HEK293T (cell line): ENCODE measurements at regions not wholly inside any gene's neighbourhood (a gene's known extent, or its start where the extent isn't known, plus 50 kb on each side); places are given as distances from the start of the nearest gene placed in this dataset.

ENCODE experiments used
- CTCF ChIA-PET: fragments of 350-600 bp; formaldehyde crosslinking; extraction: SDS; loops from one replicate; lab custom pipeline; 2021; ENCODE audit warnings: antibody characterized with exemption, inconsistent platforms; lab: Yijun Ruan, JAX
- POLR2A ChIA-PET: fragments of 350-600 bp; formaldehyde crosslinking; extraction: SDS; loops from one replicate; lab custom pipeline; 2020; ENCODE audit warnings: antibody characterized with exemption, inconsistent platforms; lab: Yijun Ruan, JAX
- DNase-seq: peaks from one replicate; pipeline ENCODE4 v3.0.0; 2012; ENCODE audit warnings: mixed read lengths; ENCODE audit errors: extremely low spot score
- ARNT ChIP-seq: fragments of 450-650 bp; IDR thresholded peaks from 2 replicates; pipeline ENCODE4 v1.6.1; 2017; ENCODE audit warnings: mild to moderate bottlenecking
- BHLHE40 ChIP-seq: fragments of 450-650 bp; IDR thresholded peaks from 2 replicates; pipeline ENCODE4 v1.6.1; 2016; ENCODE audit warnings: mild to moderate bottlenecking, moderate library complexity, borderline replicate concordance
- CTBP1 ChIP-seq: fragments of 450-650 bp; IDR thresholded peaks from 2 replicates; pipeline ENCODE4 v1.6.1; 2016; ENCODE audit warnings: borderline replicate concordance
- ELF4 ChIP-seq: fragments of 450-650 bp; IDR thresholded peaks from 2 replicates; pipeline ENCODE4 v1.6.1; 2017; ENCODE audit warnings: antibody characterized with exemption
- FOXA1 ChIP-seq: fragments of 450-650 bp; IDR thresholded peaks from 2 replicates; pipeline ENCODE4 v1.6.1; 2016; ENCODE audit warnings: mild to moderate bottlenecking
- FOXK2 ChIP-seq: fragments of 450-650 bp; IDR thresholded peaks from 2 replicates; pipeline ENCODE4 v1.6.1; 2016; ENCODE audit warnings: mild to moderate bottlenecking
- FOXM1 ChIP-seq: fragments of 450-650 bp; IDR thresholded peaks from 2 replicates; pipeline ENCODE4 v1.6.1; 2017; ENCODE audit warnings: mild to moderate bottlenecking, borderline replicate concordance
- HDGF ChIP-seq: fragments of 450-650 bp; IDR thresholded peaks from 2 replicates; pipeline ENCODE4 v1.6.1; 2017; ENCODE audit warnings: antibody characterized with exemption, borderline replicate concordance
- L3MBTL2 ChIP-seq: fragments of 450-650 bp; conservative IDR thresholded peaks from 2 replicates; pipeline ENCODE4 v1.6.1; 2016; ENCODE audit warnings: mild to moderate bottlenecking
- LEF1 ChIP-seq: fragments of 450-650 bp; IDR thresholded peaks from 2 replicates; pipeline ENCODE4 v1.6.1; 2017; ENCODE audit warnings: mild to moderate bottlenecking, borderline replicate concordance
- NFRKB ChIP-seq: fragments of 450-650 bp; IDR thresholded peaks from 2 replicates; pipeline ENCODE4 v1.6.1; 2016; ENCODE audit warnings: mild to moderate bottlenecking, moderate library complexity
- SP1 ChIP-seq: fragments of 450-650 bp; IDR thresholded peaks from 2 replicates; pipeline ENCODE4 v1.6.1; 2017
- SUZ12 ChIP-seq: fragments of 450-650 bp; IDR thresholded peaks from 2 replicates; pipeline ENCODE4 v1.6.1; 2016; ENCODE audit warnings: mild to moderate bottlenecking
- TARDBP ChIP-seq: fragments of 450-650 bp; IDR thresholded peaks from 2 replicates; pipeline ENCODE4 v1.6.1; 2016
- ZNF384 ChIP-seq: fragments of 450-650 bp; IDR thresholded peaks from 2 replicates; pipeline ENCODE4 v1.6.1; 2016
- TF ChIP-seq, protein P1 (sequence below): fragments of 450-650 bp; IDR thresholded peaks from 2 replicates; pipeline ENCODE4 v1.6.1; 2016

GRCh38 chr6:93164781-93165180, 254.6 kb downstream of the EPHA7 start:
- TF ChIP-seq L3MBTL2 (no peak), LEF1 (no peak), SP1 (no peak), CTBP1 (no peak), ELF4 (no peak), ZNF384 (no peak), FOXA1 (no peak), FOXK2 (no peak), NFRKB (no peak), FOXM1 (no peak), HDGF (no peak), SUZ12 (no peak), BHLHE40 (no peak), ARNT (no peak)
- TF ChIP-seq, protein P1, sequence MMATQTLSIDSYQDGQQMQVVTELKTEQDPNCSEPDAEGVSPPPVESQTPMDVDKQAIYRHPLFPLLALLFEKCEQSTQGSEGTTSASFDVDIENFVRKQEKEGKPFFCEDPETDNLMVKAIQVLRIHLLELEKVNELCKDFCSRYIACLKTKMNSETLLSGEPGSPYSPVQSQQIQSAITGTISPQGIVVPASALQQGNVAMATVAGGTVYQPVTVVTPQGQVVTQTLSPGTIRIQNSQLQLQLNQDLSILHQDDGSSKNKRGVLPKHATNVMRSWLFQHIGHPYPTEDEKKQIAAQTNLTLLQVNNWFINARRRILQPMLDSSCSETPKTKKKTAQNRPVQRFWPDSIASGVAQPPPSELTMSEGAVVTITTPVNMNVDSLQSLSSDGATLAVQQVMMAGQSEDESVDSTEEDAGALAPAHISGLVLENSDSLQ: no peak
- CTCF ChIA-PET: no interaction called here
- POLR2A ChIA-PET: no interaction called here
- DNase-seq: no peak

- ChIA-PET CTCF (no interaction called here), POLR2A (no interaction called here)
- TF ChIP-seq ELF4 (no peak), FOXA1 (no peak), BHLHE40 (no peak), LEF1 (no peak), CTBP1 (no peak), SUZ12 (no peak), ARNT (no peak), SP1 (no peak), L3MBTL2 (no peak), HDGF (no peak), FOXK2 (no peak), TARDBP (no peak), NFRKB (no peak), FOXM1 (no peak), ZNF384 (no peak)
- TF ChIP-seq, protein P1: no peak
- DNase-seq: no peak
Observed at GRCh38 chr6:93163146-93163545, 256.2 kb downstream of the EPHA7 start.

- ChIA-PET CTCF (no interaction called here), POLR2A (interaction anchor here (1.2 kb wide), 1 partner anchor 12 kb away, joined by 3 read pairs; no protein-coding TSS in a partner anchor)
- DNase-seq: no peak
- TF ChIP-seq, protein P1: no peak
- no peak for TF ChIP-seq LEF1
- no peak for TF ChIP-seq FOXA1
- TF ChIP-seq SP1: no peak
- TF ChIP-seq CTBP1: no peak
- TF ChIP-seq SUZ12: no peak
- TF ChIP-seq BHLHE40: no peak
- no peak for TF ChIP-seq L3MBTL2
- TF ChIP-seq ZNF384: no peak
- no peak for TF ChIP-seq HDGF
- TF ChIP-seq FOXM1: no peak
- TF ChIP-seq TARDBP: no peak
- TF ChIP-seq ARNT: no peak
- no peak for TF ChIP-seq FOXK2
- TF ChIP-seq NFRKB: no peak
- no peak for TF ChIP-seq ELF4
Observed at GRCh38 chr6:93139408-93140081, 279.8 kb downstream of the EPHA7 start.

DNA sequence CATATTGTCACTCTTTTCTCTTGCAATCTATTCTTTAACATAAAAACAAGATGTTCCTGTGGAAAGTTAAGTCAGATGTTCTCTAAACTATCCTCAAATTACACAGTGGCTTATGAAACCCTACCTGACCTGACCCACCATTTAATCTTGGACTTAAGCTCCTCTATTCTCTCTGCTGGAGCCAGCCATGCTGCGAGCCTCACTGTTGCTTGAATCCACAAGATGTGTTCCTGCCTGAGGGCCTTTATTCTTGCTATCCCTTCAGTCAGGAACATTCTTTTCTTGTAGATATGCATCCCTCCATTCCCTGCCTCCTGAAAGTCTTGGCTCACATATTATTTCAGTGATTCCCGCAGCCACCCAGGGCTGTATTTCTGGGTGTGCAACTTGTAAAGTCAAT, 283.2 kb downstream of the EPHA7 start:
- no peak for DNase-seq
- ChIA-PET CTCF (no interaction called here), POLR2A (no interaction called here)
- no peak for TF ChIP-seq FOXK2
- TF ChIP-seq, protein P1: no peak
- TF ChIP-seq LEF1: no peak
- no peak for TF ChIP-seq ZNF384
- TF ChIP-seq HDGF: no peak
- TF ChIP-seq SUZ12: no peak
- TF ChIP-seq BHLHE40: no peak
- TF ChIP-seq FOXA1: no peak
- no peak for TF ChIP-seq ELF4
- TF ChIP-seq SP1: no peak
- no peak for TF ChIP-seq TARDBP
- no peak for TF ChIP-seq ARNT
- no peak for TF ChIP-seq L3MBTL2
- TF ChIP-seq FOXM1: no peak
- TF ChIP-seq NFRKB: no peak
- TF ChIP-seq CTBP1: no peak

- CTCF ChIA-PET: no interaction called here
- DNase-seq: no peak
- POLR2A ChIA-PET: no interaction called here
- no peak for TF ChIP-seq SUZ12
- no peak for TF ChIP-seq ELF4
- TF ChIP-seq, protein P1: no peak
- TF ChIP-seq FOXM1: no peak
- TF ChIP-seq LEF1: no peak
- no peak for TF ChIP-seq FOXK2
- no peak for TF ChIP-seq SP1
- no peak for TF ChIP-seq FOXA1
- no peak for TF ChIP-seq ARNT
- no peak for TF ChIP-seq NFRKB
- no peak for TF ChIP-seq L3MBTL2
- TF ChIP-seq BHLHE40: no peak
- TF ChIP-seq HDGF: no peak
- no peak for TF ChIP-seq TARDBP
- TF ChIP-seq CTBP1: no peak
Observed at GRCh38 chr6:93124006-93124632, 295.2 kb downstream of the EPHA7 start.
